HT-29 (cell line): ENCODE measurements at regions not wholly inside any gene's neighbourhood (a gene's known extent, or its start where the extent isn't known, plus 50 kb on each side); places are given as distances from the start of the nearest gene placed in this dataset.

Experiments used
- DNase-seq: peaks from one replicate; pipeline ENCODE4 v3.0.0-alpha.2; 2015; ENCODE audit warnings: low spot score

DNA sequence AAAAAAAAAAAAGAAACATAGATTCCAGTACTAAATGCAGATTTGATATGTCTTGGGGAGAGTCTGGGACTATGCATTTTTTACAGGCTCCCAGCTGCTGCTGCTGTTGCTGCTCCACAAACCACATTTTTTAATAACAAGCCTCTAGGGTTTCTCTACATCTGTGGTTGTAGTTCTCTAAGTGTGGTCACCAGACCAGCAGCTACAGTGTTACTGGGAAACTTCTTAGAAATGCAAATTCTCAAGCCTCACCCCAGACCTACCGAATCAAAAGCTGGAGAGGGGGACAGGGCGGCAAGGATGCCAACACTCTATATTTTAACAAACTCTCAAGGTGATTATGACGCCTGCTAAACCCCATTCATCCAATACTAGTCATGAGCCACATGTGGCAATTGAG, 293.4 kb upstream of the PTGER4 start:
- DNase-seq: no peak

DNA sequence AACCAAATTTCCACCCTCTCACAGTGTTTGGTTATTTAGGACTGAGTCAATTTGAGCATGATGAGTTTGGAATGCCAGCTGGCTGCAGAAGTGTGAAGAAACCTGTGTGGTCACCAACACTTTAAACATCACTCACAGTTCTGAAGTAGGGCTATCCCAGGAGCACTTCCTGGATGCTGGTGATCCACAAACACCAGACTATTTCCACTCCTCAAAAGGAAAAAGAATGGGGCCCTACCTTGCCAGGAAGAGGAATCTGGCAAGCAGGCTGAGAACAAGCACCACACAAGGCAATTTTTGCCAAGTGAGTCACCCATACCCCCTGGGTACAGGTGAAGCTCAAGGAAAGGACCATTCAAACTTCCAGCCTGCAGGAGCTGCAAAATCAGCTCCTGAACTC, 294.2 kb upstream of the PTGER4 start:
- DNase-seq: no peak

DNA sequence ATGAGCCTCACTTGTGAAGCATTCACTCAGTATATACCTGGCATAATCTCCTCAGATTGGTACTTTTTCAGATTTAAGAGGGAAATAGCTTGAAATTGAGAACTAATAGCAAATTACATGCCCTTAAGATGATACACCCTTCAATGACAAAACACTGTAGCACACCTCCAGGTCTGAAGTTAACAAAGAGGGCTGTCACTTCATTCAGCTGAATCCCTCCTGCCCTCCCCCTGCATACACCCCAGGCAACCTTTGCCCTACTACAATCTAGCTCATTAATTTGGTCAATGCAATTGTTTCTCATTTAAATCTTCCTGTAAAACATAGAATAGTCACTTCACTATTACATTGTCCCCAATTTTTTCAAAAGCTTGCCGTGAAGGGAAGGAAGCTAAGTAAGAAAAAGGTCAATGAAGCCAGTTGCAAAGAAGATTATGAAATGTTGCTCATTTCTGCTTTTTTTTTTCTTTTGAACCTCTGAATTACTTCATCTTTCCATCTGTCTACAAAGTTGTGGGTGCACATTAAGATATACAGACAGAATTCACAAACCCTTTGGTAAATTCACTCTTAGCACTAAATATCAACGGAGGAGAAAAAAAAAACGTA, 294.8 kb upstream of the PTGER4 start:
- DNase-seq: no peak

DNA sequence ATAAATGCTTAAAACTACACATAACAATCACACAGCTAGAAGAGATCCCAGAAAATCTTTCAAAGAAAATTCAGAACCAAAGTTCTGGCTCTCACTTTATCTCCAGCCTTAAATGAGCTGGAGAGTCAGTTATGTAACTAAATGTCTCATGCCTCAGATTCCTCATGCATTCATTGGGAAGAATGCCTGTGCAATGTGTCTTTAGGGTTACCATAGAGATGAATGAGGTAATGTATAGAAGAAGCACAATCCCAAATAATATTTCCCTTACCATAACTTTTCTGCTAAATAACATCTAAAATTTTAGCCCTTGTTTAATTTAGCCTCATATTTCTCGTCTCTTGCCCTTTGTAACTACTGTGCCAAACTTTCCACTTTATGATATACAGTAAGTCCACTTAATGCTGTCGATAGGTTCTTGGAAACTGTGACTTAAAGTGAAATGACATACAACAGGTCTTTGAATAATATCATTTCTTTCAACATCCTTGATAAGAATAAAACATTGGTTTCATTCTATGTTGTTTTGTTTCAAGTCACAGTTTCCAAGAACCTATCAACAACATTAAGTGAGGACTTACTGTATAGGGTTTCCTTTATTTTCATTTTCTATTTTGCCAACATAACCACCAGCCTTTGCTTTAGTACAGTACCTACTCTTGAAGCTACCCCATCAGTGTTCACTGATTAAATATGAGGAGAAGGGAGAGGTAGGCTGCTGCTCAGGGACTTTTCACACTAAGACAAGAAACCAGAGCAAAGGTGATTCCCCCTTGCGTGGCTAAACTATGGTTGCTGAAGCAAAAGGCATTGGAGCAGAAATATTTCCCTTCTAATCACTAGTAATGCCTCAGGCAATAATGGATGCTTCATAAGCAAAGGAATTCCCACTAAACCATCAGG, 295.7 kb upstream of the PTGER4 start:
- DNase-seq: no peak

DNA sequence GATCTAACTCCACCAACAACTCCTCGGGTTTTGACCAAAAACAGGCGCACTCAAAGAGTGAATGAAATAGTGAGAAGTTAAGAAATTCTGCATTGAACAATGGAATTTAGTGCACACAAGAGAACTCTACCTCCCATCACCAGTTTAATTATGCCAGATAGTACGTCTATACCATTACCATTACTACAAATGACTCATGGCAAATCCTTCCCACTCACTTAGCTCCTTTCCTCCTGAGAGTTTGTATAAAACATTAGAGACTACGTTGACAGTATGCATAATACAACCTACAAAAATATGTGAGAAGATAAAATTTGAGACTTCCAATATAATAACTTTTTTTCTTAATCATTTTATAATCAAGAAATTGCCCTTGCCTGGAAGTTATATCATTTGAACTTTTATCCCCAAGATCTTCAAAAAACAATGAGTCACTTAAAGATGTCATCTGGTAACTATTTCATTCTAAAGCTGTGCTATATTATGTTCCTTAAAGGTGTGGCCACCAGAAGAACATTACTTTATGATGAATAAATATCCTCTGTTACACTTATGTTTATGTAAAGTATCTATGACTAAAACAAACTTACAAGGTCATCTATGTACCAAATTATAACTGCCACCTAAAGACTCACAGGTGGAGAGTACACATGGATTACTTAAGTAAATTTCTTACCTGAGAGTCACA, 297.9 kb upstream of the PTGER4 start:
- DNase-seq: no peak

DNA sequence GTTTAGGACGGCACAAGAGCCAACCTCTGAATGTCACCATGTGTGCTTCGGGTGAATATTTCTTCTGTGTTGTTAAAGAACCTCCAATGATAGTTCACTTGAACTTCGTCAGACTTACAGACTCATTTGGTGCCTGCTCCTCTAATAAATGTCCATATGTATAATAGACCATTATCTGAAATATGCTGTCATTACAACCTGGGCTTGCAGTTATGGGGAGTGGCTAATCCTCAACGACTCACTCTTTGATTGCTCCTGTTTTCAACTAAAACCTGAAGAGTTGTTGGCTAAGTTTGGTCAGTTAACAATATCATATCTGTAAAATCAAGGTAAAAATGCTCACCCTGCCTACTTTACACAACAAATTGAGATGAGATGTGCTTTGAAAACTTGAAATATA, 298.7 kb upstream of the PTGER4 start:
- no peak for DNase-seq

DNA sequence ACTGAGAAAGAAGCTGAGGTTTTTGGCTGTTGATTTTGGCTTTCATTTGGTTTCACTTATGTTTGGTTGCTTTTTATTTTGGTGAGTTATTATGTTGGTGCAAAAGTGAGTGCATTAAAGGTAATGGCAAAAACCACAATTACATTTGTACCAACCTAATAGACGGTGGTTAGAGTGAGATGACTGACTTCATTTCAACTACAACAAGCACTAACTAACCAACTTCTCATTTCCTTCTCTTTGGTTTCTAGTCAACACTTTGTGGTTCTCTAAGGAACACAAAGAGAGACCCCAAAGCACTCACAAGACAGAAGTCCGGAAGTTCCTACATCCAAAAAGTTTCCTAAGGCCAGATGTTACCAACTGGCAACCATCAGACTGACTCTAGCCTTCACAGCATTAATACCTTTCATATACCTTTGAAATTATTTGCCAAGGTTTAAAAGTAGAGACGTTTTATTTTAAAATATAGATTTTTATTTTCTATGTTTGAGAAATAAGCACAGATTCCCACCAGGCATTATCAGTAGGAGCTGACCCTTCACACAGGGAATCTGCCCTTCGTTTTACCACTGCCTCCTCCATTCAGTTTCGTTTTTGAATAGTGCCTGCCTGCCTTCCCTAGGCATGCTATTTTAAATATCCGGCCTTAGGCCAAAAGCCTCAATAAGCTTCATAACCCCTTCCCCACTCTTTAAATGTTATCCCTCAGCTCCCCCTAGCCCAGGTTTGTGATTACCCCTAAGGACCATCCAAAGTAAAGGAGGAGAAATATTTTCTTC, 301.1 kb upstream of the PTGER4 start:
- no peak for DNase-seq

DNA sequence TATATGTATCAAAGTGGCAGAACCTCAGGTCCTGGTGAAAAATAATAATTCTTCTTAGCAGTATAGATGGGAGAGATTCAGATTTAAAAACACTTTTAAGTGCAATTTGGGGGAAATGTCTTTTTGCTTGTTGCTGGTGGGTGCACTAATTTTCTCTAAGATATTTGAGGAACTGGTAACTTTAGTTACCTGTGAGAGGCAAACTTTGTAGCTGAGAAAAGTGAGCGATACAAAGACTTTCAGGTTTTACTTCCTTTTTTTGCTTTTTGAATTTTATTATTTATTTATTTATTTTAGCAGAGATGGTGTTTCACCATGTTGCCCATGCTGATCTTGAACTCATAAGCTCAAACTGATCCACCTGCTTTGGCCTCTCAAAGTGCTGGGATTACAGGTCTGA, 303.1 kb upstream of the PTGER4 start:
- DNase-seq: no peak

DNA sequence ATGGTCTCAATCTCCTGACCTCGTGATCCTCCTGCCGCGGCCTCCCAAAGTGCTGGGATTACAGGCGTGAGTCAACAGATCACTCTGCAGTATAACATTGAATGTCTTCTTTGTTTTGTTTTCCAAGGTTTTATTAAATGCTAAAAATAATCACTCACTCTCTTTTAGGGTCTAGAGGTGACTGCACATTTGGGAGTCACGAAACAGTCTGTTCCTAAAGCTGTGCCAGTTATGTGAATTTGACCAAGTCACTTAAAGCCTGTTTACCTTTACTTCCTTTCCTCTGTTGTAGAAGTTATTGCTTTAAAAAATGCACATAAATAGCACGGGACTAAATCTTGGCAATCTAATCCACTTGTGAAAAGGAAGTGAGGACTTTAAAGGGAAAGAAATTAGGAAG, 304.9 kb upstream of the PTGER4 start:
- DNase-seq: no peak

DNA sequence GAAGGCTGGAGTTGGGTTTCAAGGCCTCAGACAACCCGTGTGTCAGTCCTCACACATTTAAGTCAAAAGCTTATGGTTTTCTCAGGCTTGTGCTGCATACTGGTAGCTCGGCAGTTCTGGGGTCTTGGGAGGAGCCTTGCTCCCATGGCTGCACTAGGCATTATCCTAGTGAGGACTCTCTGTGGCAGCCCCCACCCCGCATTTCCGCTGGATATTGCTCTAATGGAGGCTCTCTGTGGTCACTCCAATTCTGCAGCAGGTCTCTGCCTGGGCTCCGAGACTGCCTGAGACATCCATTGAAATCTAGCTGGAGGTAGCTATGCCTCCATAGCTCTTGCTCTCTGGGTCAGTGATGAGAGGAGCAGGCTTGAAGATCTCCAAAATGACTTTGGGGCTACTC, 311.5 kb upstream of the PTGER4 start:
- DNase-seq: no peak

DNA sequence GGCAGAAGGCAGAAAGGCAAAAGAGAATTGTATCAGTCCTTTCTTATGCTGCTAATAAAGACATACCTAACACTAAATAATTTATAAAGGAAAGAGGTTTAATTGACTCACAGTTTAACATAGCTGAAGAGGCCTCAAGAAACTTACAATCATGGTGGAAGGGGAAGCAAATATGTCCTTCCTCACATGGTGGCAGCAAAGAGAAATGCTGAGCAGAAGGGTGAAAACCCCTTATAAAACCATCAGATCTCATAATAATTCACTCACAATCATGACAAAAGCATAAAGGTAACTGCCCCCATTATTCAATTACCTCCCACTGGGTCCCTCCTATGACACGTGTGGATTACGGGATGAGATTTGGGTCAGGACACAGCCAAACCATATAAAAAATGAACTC, 312.5 kb upstream of the PTGER4 start:
- no peak for DNase-seq

DNA sequence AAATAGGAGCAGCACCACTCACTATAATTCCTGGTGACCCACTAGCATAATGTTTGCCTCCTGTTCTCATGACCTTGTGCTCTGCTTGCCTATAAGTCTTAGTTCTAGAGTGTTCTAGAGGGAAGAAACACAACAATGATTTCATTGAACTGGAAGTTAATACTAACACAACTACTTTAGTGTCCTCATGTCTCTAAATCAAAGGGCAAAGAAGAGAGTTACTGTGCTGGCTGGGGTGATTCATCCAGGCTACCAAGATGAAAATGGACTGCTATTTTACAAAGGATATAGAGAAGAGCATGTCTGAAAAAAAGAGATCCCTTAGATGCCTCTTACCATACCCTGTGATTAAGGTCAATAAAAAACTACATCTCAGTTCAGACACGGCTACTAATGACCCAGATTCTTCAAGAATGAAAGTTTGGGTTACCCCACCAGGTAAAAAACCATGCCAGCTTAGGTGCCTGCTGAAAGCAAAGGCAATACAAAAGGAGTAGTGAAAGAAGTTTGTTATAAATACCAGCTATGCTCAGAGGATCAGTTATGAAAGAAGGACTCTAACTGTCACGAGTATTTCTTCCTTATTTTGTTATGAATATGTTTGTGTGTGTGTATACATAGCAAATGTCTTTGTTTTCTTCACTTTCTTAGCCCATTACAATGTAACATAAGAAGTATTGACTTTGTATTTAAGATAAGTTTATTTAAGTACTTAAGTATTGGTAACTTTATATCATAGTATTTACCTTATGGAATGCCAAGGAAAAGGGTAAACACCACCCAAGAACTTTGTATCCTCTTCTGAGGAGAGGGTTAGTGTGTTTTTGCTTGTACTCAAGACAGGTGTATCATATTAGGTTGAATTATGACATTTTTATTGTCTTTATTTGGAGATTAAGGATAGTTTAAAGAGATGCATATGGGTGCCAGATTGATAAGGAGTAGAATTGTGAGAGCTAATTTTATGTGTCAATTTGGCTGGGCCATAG, 314.1 kb upstream of the PTGER4 start:
- DNase-seq: no peak

DNA sequence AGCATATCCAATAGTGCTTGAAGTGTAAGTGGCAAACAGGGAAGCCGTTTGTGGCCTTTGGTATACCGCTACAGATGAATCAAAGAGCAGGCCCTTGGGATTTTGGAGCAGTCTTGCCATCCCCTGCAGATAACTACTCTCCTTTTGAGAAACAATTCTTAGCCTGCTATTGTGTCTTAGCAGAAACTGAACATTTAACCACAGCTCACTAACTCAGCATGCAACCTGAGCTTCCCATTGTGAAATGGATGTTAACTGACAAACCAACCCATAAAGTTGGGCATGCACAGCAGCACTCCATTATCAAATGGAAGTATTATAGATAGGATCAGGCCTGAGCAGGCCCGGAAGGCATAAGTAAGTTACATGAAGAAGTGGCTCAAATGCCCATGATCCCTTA, 315.3 kb upstream of the PTGER4 start:
- DNase-seq: no peak

DNA sequence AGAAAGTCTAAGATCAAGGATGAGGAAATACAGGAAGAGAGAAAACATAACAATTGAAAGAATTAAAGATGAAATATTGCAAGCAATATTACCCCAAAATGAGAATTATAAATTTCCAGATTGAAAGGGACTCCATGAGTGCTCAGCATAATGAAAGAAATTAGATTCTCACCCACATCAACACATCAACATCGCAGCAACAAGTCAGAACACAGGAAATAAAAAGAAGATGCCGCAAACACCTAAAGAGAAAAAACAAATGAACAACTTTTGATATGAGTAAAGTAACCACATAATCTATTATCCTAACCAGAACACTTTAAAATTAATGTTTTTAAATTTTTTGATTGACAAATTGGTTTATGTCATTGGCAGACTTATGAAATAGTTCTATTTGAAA, 318.3 kb upstream of the PTGER4 start:
- no peak for DNase-seq

DNA sequence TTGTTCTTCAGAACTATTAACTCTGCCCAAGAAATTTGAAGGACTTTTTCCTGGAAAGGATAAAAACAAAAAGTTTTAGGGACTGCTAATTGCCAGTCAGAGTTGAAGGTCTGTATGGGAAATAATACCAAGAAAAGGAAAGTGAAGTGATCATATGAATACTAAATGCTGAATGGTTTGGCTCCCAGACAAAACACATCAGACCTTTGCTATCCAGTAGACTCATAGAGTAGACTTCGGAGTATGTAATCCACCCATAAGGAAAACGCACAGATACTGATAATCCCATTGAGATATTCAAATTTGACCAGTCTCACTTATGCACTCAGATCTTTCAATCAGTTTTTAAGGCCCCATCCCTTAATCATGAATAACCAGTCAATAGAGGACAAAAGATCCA, 319.0 kb upstream of the PTGER4 start:
- DNase-seq: no peak

DNA sequence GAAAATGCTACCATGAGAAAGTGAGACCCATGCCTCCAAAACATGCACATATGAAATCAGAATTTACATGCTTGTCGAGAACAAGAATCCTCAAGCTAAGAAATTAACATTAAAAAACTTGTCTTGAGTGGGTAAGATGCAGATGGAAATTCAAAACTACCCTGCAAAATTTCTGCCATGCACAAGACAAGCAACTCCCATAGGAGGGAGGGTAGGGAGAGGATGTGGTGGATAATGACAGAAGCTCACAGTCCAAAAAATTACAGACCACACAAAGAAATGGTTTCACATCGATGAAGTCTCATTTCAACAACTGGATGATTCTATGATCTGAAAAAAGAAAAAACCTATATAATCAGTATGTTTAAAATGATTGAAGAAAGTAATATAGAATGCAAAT, 319.9 kb upstream of the PTGER4 start:
- DNase-seq: no peak

DNA sequence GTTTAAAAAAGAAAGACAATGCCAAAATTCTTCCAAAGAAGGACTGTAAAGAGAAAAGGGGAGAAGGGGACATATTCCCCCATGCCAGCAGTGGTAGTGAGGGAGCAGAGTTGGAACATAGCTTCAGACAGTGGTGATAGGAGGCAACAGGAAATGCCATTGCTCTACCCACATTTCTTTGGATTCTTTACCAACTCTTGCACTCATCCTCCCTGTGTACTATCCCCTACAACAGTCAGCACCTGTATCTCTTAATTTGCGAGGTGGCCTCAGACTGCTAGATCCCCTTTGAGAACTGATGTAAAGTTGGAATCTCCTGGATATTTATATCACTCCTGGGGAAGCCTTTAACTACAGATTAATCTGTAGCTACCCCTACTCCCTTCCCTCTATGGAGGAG, 320.6 kb upstream of the PTGER4 start:
- DNase-seq: no peak

DNA sequence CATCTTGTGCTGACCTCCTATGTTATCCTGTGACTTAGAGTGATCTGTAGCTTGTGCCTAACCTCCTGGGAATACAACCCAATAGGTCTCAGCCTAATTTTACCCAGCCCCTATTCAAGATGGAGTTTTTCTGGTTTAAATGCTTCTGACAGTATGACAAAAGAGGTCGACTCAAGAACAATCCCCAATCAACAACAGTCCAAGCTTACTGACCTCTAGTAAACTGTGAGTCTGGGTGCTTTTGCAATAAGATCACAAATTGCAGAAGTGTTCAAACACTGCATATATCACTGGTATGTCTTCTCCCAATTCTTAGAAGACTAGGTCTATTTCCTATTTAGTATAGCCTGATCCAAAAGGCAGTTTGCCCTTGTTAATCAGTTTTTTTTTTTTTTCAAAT, 323.5 kb upstream of the PTGER4 start:
- no peak for DNase-seq

DNA sequence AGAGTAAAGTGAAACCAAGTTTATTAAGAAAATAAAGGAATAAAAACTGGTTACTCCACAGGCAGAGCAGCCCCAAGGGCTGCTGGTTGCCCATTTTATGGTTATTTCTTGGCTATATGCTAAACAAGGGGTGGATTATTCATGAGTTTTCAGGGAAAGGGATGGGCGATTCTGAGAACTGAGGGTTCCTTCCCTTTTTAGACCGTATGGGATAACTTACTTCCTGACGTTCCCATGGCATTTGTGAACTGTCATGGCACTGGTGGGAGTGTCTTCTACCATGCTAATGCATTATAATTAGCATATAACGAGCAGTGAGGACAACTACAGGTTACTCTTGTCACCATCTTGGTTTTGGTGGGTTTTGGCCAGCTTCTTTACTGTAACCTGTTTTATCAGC, 323.9 kb upstream of the PTGER4 start:
- DNase-seq: no peak

DNA sequence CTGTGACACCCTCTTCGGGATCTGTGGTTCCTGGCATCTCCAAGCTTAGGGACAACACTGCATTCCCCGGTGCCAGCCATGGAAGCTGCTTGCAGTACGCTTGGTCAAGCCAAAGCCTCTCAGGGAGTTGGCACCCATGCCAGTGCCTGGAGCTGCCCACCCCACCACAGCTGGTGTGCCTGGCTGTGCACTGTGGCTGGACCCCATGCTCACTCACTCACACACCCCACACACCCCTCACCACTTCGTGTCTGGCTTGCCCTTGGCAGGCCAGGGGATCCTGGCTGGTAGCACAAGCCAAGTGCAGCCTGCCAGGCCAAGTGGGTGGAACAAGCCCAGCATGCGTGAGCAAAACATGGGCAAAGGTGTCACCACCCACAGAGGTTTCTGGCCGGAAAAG, 324.5 kb upstream of the PTGER4 start:
- DNase-seq: no peak

DNA sequence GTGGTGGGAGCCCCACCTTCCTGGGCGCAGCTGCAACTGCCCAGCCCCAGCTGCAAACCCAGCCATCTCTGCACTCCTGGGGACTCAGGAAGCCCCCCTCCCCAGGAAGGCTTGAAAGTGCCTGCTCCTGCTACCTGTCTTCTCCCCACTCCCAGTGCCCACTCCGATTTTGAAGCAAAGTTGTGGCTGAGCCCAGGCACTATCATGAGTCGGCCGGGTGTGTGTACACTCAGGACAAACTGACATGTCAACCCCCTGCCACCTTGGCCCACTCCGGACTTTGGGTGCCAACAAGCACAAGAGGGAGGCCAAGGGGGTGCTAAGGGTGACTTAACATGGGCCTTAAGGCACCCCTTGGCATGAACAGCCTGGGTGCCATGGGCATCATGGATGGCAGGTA, 325.5 kb upstream of the PTGER4 start:
- DNase-seq: no peak
